ENCODE measurements at regions not wholly inside any gene's neighbourhood (a gene's known extent, or its start where the extent isn't known, plus 50 kb on each side); places are given as distances from the start of the nearest gene placed in this dataset.

DNA sequence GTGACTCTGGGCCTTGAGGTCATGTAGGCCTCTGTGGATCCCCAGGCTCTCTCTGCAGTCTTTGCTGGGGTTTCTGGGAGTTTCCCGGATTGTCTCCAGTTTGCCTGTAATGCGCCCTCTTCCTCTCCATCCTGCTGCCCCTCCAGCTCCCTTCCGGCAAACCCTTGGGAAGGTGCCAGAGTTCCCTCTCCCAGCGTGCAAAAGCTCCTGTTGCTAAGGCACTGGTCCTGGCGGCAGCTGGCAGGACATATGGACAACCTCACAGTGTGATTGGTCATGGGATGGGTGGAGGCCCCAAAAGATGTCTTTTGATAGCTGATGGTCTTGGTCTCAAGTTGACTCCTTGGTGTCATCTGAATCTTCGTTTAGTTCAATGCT lies 320.1 kb downstream of the CYP26B1 start (continued):
- TF ChIP-seq, protein P1, sequence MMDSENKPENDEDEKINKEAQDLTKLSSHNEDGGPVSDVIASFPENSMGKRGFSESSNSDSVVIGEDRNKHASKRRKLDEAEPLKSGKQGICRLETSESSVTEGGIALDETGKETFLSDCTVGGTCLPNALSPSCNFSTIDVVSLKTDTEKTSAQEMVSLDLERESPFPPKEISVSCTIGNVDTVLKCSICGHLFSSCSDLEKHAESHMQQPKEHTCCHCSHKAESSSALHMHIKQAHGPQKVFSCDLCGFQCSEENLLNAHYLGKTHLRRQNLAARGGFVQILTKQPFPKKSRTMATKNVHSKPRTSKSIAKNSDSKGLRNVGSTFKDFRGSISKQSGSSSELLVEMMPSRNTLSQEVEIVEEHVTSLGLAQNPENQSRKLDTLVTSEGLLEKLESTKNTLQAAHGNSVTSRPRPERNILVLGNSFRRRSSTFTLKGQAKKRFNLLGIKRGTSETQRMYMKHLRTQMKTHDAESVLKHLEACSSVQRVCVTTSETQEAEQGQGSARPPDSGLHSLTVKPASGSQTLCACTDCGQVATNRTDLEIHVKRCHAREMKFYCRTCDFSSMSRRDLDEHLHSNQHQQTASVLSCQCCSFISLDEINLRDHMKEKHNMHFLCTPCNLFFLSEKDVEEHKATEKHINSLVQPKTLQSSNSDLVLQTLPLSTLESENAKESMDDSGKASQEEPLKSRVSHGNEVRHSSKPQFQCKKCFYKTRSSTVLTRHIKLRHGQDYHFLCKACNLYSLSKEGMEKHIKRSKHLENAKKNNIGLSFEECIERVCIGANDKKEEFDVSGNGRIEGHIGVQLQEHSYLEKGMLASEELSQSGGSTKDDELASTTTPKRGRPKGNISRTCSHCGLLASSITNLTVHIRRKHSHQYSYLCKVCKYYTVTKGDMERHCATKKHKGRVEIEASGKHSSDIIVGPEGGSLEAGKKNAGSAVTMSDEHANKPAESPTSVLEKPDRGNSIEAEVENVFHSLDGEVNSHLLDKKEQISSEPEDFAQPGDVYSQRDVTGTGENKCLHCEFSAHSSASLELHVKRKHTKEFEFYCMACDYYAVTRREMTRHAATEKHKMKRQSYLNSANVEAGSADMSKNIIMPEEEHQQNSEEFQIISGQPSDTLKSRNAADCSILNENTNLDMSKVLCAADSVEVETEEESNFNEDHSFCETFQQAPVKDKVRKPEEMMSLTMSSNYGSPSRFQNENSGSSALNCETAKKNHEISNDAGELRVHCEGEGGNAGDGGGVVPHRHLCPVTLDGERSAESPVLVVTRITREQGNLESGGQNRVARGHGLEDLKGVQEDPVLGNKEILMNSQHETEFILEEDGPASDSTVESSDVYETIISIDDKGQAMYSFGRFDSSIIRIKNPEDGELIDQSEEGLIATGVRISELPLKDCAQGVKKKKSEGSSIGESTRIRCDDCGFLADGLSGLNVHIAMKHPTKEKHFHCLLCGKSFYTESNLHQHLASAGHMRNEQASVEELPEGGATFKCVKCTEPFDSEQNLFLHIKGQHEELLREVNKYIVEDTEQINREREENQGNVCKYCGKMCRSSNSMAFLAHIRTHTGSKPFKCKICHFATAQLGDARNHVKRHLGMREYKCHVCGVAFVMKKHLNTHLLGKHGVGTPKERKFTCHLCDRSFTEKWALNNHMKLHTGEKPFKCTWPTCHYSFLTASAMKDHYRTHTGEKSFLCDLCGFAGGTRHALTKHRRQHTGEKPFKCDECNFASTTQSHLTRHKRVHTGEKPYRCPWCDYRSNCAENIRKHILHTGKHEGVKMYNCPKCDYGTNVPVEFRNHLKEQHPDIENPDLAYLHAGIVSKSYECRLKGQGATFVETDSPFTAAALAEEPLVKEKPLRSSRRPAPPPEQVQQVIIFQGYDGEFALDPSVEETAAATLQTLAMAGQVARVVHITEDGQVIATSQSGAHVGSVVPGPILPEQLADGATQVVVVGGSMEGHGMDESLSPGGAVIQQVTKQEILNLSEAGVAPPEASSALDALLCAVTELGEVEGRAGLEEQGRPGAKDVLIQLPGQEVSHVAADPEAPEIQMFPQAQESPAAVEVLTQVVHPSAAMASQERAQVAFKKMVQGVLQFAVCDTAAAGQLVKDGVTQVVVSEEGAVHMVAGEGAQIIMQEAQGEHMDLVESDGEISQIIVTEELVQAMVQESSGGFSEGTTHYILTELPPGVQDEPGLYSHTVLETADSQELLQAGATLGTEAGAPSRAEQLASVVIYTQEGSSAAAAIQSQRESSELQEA (CRISPR knock-in tag; IDR thresholded peaks at IDR 0.05; ENCODE audit: not compliant biosample characterization) = no peak
- TF ChIP-seq, protein P2, sequence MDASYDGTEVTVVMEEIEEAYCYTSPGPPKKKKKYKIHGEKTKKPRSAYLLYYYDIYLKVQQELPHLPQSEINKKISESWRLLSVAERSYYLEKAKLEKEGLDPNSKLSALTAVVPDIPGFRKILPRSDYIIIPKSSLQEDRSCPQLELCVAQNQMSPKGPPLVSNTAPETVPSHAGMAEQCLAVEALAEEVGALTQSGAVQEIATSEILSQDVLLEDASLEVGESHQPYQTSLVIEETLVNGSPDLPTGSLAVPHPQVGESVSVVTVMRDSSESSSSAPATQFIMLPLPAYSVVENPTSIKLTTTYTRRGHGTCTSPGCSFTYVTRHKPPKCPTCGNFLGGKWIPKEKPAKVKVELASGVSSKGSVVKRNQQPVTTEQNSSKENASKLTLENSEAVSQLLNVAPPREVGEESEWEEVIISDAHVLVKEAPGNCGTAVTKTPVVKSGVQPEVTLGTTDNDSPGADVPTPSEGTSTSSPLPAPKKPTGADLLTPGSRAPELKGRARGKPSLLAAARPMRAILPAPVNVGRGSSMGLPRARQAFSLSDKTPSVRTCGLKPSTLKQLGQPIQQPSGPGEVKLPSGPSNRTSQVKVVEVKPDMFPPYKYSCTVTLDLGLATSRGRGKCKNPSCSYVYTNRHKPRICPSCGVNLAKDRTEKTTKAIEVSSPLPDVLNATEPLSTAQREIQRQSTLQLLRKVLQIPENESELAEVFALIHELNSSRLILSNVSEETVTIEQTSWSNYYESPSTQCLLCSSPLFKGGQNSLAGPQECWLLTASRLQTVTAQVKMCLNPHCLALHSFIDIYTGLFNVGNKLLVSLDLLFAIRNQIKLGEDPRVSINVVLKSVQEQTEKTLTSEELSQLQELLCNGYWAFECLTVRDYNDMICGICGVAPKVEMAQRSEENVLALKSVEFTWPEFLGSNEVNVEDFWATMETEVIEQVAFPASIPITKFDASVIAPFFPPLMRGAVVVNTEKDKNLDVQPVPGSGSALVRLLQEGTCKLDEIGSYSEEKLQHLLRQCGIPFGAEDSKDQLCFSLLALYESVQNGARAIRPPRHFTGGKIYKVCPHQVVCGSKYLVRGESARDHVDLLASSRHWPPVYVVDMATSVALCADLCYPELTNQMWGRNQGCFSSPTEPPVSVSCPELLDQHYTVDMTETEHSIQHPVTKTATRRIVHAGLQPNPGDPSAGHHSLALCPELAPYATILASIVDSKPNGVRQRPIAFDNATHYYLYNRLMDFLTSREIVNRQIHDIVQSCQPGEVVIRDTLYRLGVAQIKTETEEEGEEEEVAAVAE (CRISPR knock-in tag; IDR thresholded peaks at IDR 0.05; ENCODE audit: borderline replicate concordance) = no peak

Measured in HepG2 (cell line).